ENCODE measurements at regions not wholly inside any gene's neighbourhood (a gene's known extent, or its start where the extent isn't known, plus 50 kb on each side); places are given as distances from the start of the nearest gene placed in this dataset.
"Not testable (repeated sequence)": the region's sequence is repeated elsewhere in the genome, so short reads cannot be mapped to it uniquely, and the experiment has no call there.

DNA sequence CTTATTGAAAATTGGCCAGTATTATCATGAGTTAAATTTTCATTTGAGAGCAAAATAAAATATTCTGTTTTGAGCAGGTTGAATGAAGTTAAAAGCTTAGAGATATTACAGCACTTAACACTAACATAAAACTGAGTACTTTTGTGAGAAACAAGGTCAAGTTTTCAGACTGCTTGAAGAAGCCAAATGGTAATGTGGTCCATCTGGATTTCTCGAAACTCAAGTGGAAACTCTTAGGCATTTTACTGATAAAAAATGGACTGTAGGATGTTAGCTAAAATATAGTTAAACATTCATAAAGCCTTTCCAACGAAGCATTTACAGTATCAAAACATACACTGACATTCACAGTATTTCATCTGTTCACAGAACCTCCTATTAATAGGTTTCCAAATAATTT lies 528.1 kb upstream of the SEMA3D start:
- no peak for DNase-seq (ENCODE audit: low spot score)

DNA sequence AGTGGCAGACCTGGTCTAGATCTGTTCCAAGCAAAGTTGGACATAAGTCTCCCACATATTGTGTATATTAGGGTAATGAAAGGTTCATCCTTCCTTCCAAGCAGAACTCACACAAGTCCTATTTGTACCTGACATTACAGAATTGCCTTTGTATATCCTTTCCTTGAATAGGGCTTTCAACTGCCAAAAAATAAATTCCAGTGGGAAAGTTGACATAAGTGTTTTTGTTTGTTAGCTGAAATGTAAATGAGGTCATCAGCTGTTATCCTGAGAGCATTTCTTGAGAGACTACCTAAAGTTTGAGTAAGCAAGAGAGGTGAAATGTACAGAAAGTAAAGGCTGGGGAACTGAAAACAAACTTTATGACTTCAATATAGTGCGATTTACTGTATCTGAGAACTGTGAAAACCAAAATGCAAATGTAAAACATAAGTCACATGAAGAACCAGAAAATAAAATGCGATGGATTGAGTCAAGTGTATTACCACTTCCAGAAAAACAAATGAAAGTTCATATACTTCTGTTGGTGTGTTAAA lies 527.3 kb upstream of the SEMA3D start:
- no peak for DNase-seq (ENCODE audit: low spot score)

DNA sequence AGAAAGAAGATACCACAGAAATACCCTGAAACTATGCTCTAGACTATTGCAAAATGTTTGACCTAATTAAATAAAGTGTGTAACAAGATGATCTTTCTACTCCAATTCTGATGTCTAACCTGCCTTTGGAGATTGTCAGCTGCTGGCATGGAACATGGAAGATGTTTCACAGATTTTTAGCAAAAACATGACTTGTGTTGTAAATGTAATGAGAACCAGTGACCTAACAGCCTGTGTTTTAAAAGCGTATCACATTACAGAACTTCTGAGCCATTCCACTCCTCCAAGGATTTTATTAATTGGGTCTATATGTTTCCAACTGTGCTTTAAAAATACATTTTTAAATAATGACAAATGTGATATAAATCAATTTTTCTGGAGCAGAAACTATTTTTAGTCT lies 526.3 kb upstream of the SEMA3D start:
- no peak for DNase-seq (ENCODE audit: low spot score)

DNA sequence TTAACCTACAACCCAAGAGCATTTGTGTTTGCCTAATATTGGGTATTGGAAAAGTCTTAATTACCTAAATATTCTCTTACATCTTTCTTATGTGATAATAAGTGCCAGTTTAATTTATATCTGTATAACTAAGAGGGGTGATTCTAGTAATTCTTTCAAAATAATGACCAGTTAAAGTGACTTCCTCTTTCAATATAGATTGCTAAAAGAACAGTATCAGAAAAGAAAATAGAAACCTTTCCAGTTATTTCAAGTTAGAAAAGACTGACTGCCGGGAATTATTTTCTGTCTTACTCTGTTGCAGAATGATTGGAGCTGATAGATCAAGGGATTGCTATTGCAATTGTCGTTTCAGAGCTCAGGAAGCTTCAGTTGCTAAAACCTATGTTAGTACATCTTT lies 525.0 kb upstream of the SEMA3D start:
- DNase-seq (ENCODE audit: low spot score), result no peak

- DNase-seq (ENCODE audit: low spot score), result no peak
Observed at GRCh38 chr7:85710960-85711359, 524.1 kb upstream of the SEMA3D start.

GRCh38 chr7:85708221-85708620 lies 521.4 kb upstream of the SEMA3D start:
- no peak for DNase-seq (ENCODE audit: low spot score)

DNA sequence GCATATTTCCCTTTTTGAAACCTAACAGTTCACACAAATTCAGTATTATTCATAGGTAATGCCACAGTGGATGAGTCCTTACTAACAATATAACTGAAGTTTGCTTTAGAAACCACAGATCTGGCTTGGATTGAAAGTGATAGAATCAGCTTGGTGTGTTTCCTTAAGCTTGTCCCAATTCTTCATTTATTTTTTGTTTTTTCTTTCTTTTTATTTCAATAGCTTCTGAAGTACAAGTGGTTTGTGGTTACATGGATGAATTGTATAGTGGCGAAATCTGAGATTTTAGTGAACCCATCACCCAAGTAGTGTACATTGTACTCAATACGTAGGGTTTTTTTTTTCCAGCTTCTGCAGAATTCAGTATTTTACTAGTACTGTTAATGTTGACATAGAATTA lies 518.2 kb upstream of the SEMA3D start:
- no peak for DNase-seq (ENCODE audit: low spot score)

DNA sequence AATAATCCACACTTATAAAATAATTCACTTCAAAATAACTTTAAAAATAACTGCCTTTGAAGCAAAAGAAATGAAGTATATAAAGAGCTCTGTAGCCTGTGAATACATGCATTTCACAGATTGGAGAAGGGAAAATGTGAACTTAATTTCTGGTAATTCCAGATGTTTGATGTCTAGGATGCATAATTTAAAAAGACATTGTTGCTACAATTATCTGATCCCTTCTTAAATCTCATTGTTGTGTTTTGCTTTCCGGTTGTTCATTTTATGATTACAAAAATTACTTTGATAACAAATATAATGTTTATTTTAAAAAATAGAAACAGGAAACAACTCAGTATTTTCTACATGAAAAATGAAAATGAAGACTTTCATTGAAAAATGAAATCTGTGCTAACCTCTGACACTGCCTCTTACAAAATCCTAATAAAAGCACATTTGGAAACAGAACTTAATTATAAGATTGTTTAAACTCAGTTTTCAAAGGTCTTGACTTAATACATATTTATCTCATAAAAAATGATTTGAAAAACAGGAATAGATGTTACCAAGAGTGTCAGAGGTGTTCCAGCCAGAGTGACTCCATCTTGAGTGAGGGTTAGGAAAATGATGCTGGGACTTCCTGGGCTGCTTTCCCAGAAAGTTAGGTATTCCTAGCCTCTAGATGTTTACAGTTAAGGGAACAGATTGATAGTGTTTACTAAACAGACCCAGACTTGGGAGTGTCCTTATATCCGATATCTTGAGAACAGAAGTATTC lies 516.6 kb upstream of the SEMA3D start:
- DNase-seq (ENCODE audit: low spot score), result no peak

DNA sequence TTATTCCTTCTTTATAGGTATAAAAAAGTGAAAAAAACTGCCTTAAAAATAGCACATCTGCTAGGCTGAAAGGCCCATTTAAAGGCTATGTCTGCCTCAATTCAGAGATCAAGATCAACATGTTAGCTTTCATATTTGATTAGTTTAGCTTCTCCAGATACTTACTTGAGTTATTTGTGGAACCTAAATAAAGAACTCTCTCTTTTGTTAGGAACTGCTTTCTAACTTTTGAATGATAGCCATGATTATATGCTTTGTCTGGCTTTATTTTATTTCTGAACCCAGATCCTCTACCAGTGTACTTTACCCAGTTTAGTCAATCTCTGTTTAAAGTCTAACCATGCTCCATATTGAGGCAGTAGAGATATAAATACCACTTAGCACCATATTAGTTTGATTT lies 515.5 kb upstream of the SEMA3D start:
- DNase-seq (ENCODE audit: low spot score), result no peak

DNA sequence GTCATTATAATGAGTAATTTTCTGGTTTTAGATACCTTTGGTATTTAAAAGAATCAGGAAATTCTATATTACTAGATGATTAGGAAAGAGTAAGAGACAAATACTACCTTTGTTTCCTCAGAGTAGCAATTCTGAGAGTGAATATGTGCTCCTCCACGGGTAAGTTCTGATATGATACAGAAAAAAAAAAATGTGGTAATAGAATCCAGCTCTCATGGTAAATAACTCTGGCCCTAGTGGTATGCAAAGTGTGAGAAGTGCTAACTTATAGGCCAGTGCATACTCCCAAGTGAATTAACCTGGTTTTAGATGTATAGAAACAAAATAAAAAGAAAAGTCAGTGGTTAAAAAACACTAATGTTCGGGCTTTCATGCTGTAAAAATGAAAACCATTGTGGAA lies 512.6 kb upstream of the SEMA3D start:
- no peak for DNase-seq (ENCODE audit: low spot score)

- no peak for DNase-seq (ENCODE audit: low spot score)
Observed at GRCh38 chr7:85695533-85695932, 508.7 kb upstream of the SEMA3D start.

DNA sequence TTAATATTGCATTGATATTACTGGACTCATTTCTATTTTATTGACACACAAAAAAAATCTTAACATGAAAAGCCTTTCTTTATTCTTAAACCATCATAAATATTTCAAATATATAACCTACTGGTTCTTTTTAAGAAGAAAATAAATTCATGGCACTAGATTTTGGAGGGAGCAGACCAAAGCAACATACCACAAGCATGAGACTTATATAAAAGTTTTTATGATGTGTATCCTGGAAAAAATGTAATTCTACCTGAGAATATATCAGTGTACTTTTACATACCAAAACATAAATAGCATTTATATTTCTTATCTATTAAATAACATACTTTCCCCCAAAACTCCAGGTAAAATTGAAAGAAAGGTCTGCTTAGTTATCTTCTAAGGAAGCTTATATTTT lies 508.2 kb upstream of the SEMA3D start:
- no peak for DNase-seq (ENCODE audit: low spot score)

GRCh38 chr7:85693326-85693725 lies 506.5 kb upstream of the SEMA3D start:
- no peak for DNase-seq (ENCODE audit: low spot score)

- DNase-seq (ENCODE audit: low spot score), result no peak
Observed at GRCh38 chr7:85688712-85689111, 501.9 kb upstream of the SEMA3D start.

DNA sequence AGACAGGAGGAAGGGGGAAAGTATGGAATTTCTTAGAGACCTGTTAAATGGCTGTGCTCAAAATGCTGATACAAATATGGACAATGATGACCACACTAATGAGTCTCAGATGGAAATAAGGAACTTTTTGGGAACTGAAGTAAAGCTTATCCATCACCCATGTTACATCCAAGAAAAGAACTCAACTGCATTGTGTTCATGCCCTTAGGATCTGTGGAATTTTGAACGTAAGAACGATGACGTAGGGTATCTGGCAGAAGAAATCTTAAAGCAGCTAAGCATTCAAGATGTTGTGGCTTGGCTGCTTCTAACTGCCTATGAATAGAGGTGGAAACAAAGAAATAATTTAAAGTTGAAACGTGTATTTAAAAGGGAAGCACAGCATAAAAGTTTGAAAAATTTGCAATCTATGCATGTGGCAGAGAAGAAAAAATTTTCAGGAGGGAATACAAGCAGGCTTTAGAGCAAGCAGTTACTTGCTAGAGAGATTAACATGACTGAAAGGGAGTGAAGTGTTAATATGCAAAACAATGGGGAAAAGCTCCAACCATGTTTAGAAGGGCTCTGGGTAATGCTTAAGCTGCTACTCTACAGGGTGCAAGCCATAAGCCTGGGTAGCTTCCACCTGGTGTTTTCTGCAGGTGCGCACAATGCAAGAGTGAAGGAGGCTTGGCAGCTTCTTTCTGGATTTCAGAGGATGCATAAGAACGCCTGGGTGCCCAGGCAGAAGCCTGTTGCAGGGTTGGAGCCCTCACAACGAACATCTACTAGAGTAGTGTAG lies 499.7 kb upstream of the SEMA3D start:
- no peak for DNase-seq (ENCODE audit: low spot score)

DNA sequence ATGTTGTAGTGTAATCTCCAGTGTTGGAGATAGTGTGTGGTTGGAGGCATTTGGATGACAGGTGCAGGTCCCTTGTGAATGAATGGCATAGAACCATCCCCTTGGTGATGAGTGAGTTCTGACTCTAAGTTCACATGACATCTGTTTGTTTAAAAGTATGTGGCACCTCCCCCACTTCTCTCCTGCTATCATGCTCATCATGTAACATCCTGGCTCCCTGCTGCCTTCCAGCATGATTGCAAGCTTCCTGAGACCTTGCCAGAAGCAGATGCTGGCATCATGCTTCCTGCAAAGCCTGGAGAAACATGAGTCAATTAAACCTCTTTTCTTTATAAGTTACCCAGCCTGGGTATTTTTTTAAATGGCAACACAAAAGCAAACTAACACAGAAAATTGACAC lies 499.0 kb upstream of the SEMA3D start:
- DNase-seq (ENCODE audit: low spot score), result no peak

DNA sequence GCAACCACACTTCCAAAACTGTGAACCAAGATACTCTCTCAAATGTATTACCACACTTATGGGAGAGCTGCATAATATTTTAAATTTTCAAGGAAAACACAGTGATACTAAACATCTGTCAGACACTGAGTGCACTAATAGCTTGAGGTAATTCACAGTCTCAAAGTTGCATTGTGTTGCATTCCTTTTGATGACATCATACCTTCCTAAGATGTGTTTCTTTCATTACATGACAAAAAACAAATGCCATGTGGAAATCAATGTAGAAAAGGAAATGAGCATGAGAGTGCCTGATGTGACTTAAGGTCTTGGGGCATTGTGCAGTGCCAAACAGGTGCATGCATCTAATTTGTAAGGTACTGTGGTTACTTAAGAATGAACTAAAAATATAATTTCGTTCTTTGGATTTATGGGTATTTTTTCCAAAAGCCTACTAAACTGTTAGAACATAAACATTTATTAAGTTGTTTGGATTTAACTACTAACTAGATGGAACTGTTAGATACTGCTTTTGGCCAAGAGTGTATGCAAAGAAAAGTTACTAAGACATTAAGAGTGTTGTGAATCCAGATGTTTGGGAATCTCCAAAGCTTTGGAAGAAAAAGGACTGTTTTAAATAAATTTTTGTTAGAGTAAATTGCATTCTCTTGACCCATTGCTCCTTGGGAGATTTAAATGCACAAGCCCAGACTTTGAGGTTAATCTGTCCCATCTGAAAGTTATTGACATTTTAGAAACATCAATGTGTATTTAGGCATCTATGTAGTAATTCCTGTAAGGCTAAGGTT lies 496.2 kb upstream of the SEMA3D start:
- DNase-seq (ENCODE audit: low spot score), result no peak

DNA sequence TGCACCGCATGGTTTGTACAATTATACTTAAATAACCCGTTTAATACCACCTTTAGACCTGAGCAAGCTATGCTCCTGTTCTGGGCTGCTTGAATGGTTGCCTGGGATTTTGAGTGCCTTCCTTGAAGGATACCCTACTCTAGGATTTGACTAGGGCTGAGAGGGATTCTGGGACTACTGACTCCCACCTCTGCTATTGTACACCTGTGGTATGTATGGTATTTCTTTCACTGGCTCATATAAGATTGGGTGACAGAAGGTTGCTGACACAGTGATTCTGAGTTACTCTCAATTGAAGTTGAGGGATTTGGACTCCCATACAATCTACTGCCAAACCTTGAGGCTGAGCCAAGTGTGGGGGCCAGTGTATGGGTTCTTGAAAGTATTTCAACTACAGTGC lies 494.4 kb upstream of the SEMA3D start:
- no peak for DNase-seq (ENCODE audit: low spot score)

DNA sequence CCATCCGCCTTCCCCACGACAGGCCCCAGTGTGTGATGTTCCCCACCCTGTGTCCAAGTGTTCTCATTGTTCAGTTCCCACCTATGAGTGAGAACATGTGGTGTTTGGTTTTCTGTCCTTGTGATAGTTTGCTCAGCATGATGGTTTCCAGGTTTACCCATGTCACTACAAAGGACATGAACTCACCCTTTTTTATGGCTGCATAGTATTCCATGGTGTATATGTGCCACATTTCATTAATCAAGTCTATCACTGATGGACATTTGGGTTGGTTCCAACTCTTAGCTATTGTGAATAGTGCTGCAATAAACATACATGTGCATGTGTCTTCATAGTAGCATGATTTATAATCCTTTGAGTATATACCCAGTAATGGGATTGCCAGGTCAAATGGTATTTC lies 488.2 kb upstream of the SEMA3D start:
- not testable (repeated sequence) for DNase-seq (ENCODE audit: low spot score)

- DNase-seq (ENCODE audit: low spot score), result no peak
Observed at GRCh38 chr7:85673876-85674275, 487.0 kb upstream of the SEMA3D start.

- no peak for DNase-seq (ENCODE audit: low spot score)
Observed at GRCh38 chr7:85669225-85669624, 482.4 kb upstream of the SEMA3D start.

DNA sequence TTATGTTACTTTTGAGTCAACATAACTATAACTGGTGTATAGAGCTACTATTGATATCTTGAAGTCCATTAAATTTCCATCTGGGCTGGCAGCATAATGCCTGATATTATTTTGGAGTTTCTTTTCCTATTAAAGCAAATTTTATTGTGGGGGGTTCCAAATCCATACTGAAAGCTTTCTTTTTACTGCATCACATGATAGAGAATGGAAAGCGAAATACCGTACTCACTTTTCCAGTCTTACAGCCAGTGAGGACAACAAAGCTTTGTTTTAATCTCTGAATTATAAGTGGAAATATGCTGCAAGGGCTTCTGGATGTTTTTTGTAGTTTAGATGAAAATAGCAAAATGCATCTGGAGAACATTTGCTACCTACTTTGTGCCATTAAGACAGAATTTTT lies 477.5 kb upstream of the SEMA3D start:
- DNase-seq (ENCODE audit: low spot score), result no peak

DNA sequence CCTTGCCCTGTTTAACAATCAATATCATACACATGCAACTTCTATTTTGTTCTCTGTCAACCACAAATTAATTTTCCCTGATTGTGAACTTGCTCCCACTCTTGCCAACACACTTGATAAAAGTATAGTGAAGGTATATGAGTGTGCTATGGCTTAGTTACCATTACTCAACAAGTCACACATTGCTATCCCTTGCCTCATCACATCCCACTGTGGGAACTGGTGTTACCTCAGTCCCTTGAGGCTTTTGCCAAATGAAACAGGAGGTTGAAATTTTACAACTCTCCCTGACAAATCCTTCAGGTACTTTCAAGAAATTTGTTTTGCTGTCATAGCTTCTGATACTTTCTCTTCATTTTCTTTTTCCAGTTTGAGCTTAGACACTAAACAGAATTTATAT lies 472.5 kb upstream of the SEMA3D start:
- no peak for DNase-seq (ENCODE audit: low spot score)

All from D341Med (cell line).